Karpas-422 (cell line): ENCODE measurements at regions not wholly inside any gene's neighbourhood (a gene's known extent, or its start where the extent isn't known, plus 50 kb on each side); places are given as distances from the start of the nearest gene placed in this dataset.

ENCODE experiments used
- DNase-seq: peaks from one replicate; pipeline ENCODE4 v3.0.0-alpha.2; 2015
- H2AFZ ChIP-seq: fragments of 200-600 bp; sonication (generic); 2 replicates; pipeline ENCODE4 v1.6.1; 2014; ENCODE audit warnings: antibody characterized with exemption, low read length, mixed read lengths
- H3K27ac ChIP-seq: fragments of 200-600 bp; sonication (generic); 2 replicates; pipeline ENCODE4 v1.5.1; 2014; ENCODE audit warnings: mild to moderate bottlenecking, low read length, moderate library complexity
- H3K27me3 ChIP-seq: fragments of 200-600 bp; sonication (generic); 2 replicates; pipeline ENCODE4 v1.6.1; 2014; ENCODE audit warnings: low read length, mixed read lengths
- H3K36me3 ChIP-seq: fragments of 200-600 bp; sonication (generic); 2 replicates; pipeline ENCODE4 v1.6.1; 2014; ENCODE audit warnings: low read length, mixed read lengths; ENCODE audit not compliant: insufficient read depth
- H3K4me1 ChIP-seq: fragments of 200-600 bp; sonication (generic); 2 replicates; pipeline ENCODE4 v1.6.1; 2014; ENCODE audit warnings: mild to moderate bottlenecking, low read length, mixed read lengths
- H3K4me2 ChIP-seq: fragments of 200-600 bp; sonication (generic); 2 replicates; pipeline ENCODE4 v1.6.1; 2014; ENCODE audit warnings: low read length, low read depth, mild to moderate bottlenecking; ENCODE audit not compliant: poor library complexity, severe bottlenecking
- H3K4me3 ChIP-seq: fragments of 200-600 bp; sonication (generic); 2 replicates; pipeline ENCODE4 v1.5.1; 2014; ENCODE audit warnings: mild to moderate bottlenecking, antibody characterized with exemption, low read length, mixed read lengths
- H3K79me2 ChIP-seq: fragments of 200-600 bp; sonication (generic); 2 replicates; pipeline ENCODE4 v1.6.1; 2014; ENCODE audit warnings: mild to moderate bottlenecking, low read length, mixed read lengths
- H3K9ac ChIP-seq: fragments of 200-600 bp; sonication (generic); 2 replicates; pipeline ENCODE4 v1.6.0; 2014; ENCODE audit warnings: low read length
- H3K9me2 ChIP-seq: fragments of 200-600 bp; sonication (generic), shearing (Covaris generic); replicated peaks from 2 replicates; pipeline ENCODE4 v1.6.0; 2014; ENCODE audit warnings: mild to moderate bottlenecking, low read length, moderate library complexity; ENCODE audit not compliant: insufficient read depth
- H3K9me3 ChIP-seq: fragments of 300-700, 200-600 bp; sonication (generic); 2 replicates; pipeline ENCODE4 v1.6.1; 2014; ENCODE audit warnings: low read length, mixed read lengths
- H4K20me1 ChIP-seq: fragments of 200-600 bp; sonication (generic); 2 replicates; pipeline ENCODE4 v1.6.1; 2014; ENCODE audit warnings: mild to moderate bottlenecking, antibody characterized with exemption, low read length, low read depth; ENCODE audit not compliant: insufficient read depth

- Histone ChIP-seq H3K36me3 (no peaks in the 10 kb centered on the region), H3K4me3 (no peak overlapping the region), H3K9me2 (no peaks in the 10 kb centered on the region), H3K27me3 (no peaks in the 10 kb centered on the region), H3K9ac (no peak overlapping the region), H3K9me3 (no peaks in the 10 kb centered on the region), H3K27ac (no peak overlapping the region), H4K20me1 (no peaks in the 10 kb centered on the region), H2AFZ (no peak overlapping the region), H3K79me2 (no peaks in the 10 kb centered on the region), H3K4me2 (no peak overlapping the region), H3K4me1 (no peaks in the 10 kb centered on the region)
- DNase-seq, result no peak
These were observed 229.2 kb upstream of the WWC1 start for GRCh38 chr5:168062239-168062638.

GRCh38 chr5:168064457-168064856 lies 227.0 kb upstream of the WWC1 start:
- Histone ChIP-seq H3K4me3 (no peak overlapping the region), H3K9me2 (no peaks in the 10 kb centered on the region)

GRCh38 chr5:168064933-168065622 lies 226.4 kb upstream of the WWC1 start:
- H3K27me3 ChIP-seq, result no peaks in the 10 kb centered on the region
- no peaks in the 10 kb centered on the region for H3K9me2 ChIP-seq
- no peaks in the 10 kb centered on the region for H3K4me1 ChIP-seq
- H3K9me3 ChIP-seq, result no peaks in the 10 kb centered on the region
- H3K79me2 ChIP-seq, result no peaks in the 10 kb centered on the region
- no peak overlapping the region for H3K9ac ChIP-seq
- no peak overlapping the region for H3K27ac ChIP-seq
- H4K20me1 ChIP-seq, result no peaks in the 10 kb centered on the region
- H3K36me3 ChIP-seq, result no peaks in the 10 kb centered on the region
- H3K4me2 ChIP-seq, result no peak overlapping the region
- DNase-seq, result no peak
- no peak overlapping the region for H2AFZ ChIP-seq
- H3K4me3 ChIP-seq, result no peak overlapping the region

More at GRCh38 chr5:168064457-168064856, 227.0 kb upstream of the WWC1 start:
- Histone ChIP-seq H3K27ac (no peak overlapping the region), H2AFZ (no peak overlapping the region), H3K4me1 (no peaks in the 10 kb centered on the region), H4K20me1 (no peaks in the 10 kb centered on the region), H3K36me3 (no peaks in the 10 kb centered on the region), H3K4me2 (no peak overlapping the region), H3K9me3 (no peaks in the 10 kb centered on the region), H3K9ac (no peak overlapping the region), H3K27me3 (no peaks in the 10 kb centered on the region), H3K79me2 (no peaks in the 10 kb centered on the region)
- no peak for DNase-seq

GRCh38 chr5:168066536-168067208 lies 224.8 kb upstream of the WWC1 start:
- no peak overlapping the region for H3K4me2 ChIP-seq
- H3K4me3 ChIP-seq, result no peak overlapping the region
- no peak overlapping the region for H3K9ac ChIP-seq
- no peak overlapping the region for H3K27ac ChIP-seq
- H3K27me3 ChIP-seq, result no peaks in the 10 kb centered on the region
- H3K9me3 ChIP-seq, result no peaks in the 10 kb centered on the region
- DNase-seq, result no peak
- H3K79me2 ChIP-seq, result no peaks in the 10 kb centered on the region
- H3K9me2 ChIP-seq, result no peaks in the 10 kb centered on the region
- no peaks in the 10 kb centered on the region for H4K20me1 ChIP-seq
- no peaks in the 10 kb centered on the region for H3K36me3 ChIP-seq
- H2AFZ ChIP-seq, result no peak overlapping the region
- no peaks in the 10 kb centered on the region for H3K4me1 ChIP-seq

- Histone ChIP-seq H3K9me2 (no peaks in the 10 kb centered on the region), H3K27me3 (no peaks in the 10 kb centered on the region), H3K79me2 (no peaks in the 10 kb centered on the region), H2AFZ (no peak overlapping the region), H3K27ac (no peak overlapping the region), H4K20me1 (no peaks in the 10 kb centered on the region), H3K4me3 (no peak overlapping the region), H3K36me3 (no peaks in the 10 kb centered on the region), H3K4me2 (no peak overlapping the region), H3K9ac (no peak overlapping the region), H3K9me3 (no peaks in the 10 kb centered on the region), H3K4me1 (no peaks in the 10 kb centered on the region)
- no peak for DNase-seq
These were observed 220.7 kb upstream of the WWC1 start for GRCh38 chr5:168070761-168071160.

GRCh38 chr5:168072665-168073064 lies 218.8 kb upstream of the WWC1 start:
- Histone ChIP-seq H3K27ac (no peak overlapping the region), H3K9ac (no peak overlapping the region), H3K9me2 (no peaks in the 10 kb centered on the region), H3K9me3 (no peaks in the 10 kb centered on the region), H2AFZ (no peak overlapping the region), H3K4me3 (no peak overlapping the region), H3K36me3 (no peaks in the 10 kb centered on the region), H3K27me3 (no peaks in the 10 kb centered on the region), H3K4me2 (no peak overlapping the region), H3K4me1 (no peaks in the 10 kb centered on the region), H4K20me1 (no peaks in the 10 kb centered on the region), H3K79me2 (no peaks in the 10 kb centered on the region)
- DNase-seq, result no peak

GRCh38 chr5:168073311-168073710 lies 218.1 kb upstream of the WWC1 start:
- Histone ChIP-seq H4K20me1 (no peaks in the 10 kb centered on the region), H3K9ac (no peak overlapping the region), H3K36me3 (no peaks in the 10 kb centered on the region), H3K9me3 (no peaks in the 10 kb centered on the region), H3K27ac (no peak overlapping the region), H3K79me2 (no peaks in the 10 kb centered on the region), H3K4me1 (no peaks in the 10 kb centered on the region), H3K4me2 (no peak overlapping the region), H2AFZ (no peak overlapping the region), H3K9me2 (no peaks in the 10 kb centered on the region), H3K27me3 (no peaks in the 10 kb centered on the region), H3K4me3 (no peak overlapping the region)
- DNase-seq, result no peak

- no peaks in the 10 kb centered on the region for H3K36me3 ChIP-seq
- no peak overlapping the region for H2AFZ ChIP-seq
- no peaks in the 10 kb centered on the region for H3K9me3 ChIP-seq
- no peaks in the 10 kb centered on the region for H3K9me2 ChIP-seq
- H3K4me3 ChIP-seq, result no peak overlapping the region
- no peaks in the 10 kb centered on the region for H3K27me3 ChIP-seq
- DNase-seq, result no peak
- H3K4me1 ChIP-seq, result no peaks in the 10 kb centered on the region
- H4K20me1 ChIP-seq, result no peaks in the 10 kb centered on the region
- H3K79me2 ChIP-seq, result no peaks in the 10 kb centered on the region
- no peak overlapping the region for H3K27ac ChIP-seq
- no peak overlapping the region for H3K9ac ChIP-seq
- H3K4me2 ChIP-seq, result no peak overlapping the region
These were observed 217.2 kb upstream of the WWC1 start for GRCh38 chr5:168073991-168074800.
